Astrocyte of the spinal cord (primary cell): ENCODE measurements at regions not wholly inside any gene's neighbourhood (a gene's known extent, or its start where the extent isn't known, plus 50 kb on each side); places are given as distances from the start of the nearest gene placed in this dataset.

Experiments
- DNase-seq: peaks from one replicate; pipeline ENCODE4 v3.0.0; 2011; ENCODE audit warnings: low read depth, low spot score
- H3K4me3 ChIP-seq: 2 replicates; pipeline ENCODE4 v1.5.1; 2011; ENCODE audit warnings: low read depth, mild to moderate bottlenecking, low read length, moderate library complexity
- in situ Hi-C: cut with HindIII; loops from 2 replicates; pipeline ENCODE4 v1.10.0; 2017; ENCODE audit warnings: low sequenced_read_pairs
- TF ChIP-seq, protein P1 (sequence below): IDR thresholded peaks from 2 replicates; pipeline ENCODE4 v1.5.1; 2012; ENCODE audit warnings: low read depth, mild to moderate bottlenecking, low read length, inconsistent platforms

DNA sequence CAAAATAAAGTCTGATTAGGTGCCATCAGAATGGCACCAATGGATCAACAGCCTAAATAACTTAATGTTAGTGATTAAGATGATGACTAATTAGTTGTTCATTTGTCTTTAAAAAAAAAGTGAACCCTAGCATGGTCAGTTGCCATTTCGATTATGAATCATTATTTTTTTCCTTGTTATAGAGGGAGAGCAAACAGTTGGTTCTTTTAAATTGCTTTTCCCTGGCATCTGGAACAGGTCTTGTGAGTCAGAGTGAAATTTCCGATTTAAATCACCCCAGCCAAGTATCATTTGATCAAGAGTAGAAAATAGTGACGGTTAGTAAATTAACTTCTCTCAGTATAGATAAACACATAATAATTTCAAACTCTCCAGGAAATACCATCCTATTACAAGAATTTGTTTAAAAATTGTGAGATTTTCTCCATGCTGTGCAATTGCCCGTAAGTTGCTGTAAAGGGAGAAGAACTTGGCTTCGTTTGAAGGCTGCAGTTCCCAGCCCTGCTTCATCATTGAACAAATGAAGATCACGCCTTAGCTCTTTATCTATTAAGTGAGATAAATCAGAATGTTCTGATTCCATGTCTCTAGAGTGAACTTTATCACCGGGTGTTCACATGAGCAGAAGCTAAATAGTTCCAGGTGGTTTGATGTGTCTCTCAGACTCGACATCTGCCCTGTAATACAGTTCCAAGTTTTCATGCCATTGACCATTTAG is 741.3 kb downstream of the DOK5 start:
- H3K4me3 ChIP-seq = no peak overlapping the region
- TF ChIP-seq, protein P1, sequence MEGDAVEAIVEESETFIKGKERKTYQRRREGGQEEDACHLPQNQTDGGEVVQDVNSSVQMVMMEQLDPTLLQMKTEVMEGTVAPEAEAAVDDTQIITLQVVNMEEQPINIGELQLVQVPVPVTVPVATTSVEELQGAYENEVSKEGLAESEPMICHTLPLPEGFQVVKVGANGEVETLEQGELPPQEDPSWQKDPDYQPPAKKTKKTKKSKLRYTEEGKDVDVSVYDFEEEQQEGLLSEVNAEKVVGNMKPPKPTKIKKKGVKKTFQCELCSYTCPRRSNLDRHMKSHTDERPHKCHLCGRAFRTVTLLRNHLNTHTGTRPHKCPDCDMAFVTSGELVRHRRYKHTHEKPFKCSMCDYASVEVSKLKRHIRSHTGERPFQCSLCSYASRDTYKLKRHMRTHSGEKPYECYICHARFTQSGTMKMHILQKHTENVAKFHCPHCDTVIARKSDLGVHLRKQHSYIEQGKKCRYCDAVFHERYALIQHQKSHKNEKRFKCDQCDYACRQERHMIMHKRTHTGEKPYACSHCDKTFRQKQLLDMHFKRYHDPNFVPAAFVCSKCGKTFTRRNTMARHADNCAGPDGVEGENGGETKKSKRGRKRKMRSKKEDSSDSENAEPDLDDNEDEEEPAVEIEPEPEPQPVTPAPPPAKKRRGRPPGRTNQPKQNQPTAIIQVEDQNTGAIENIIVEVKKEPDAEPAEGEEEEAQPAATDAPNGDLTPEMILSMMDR = no peak
- no peak for DNase-seq
- in situ Hi-C loops = no loop called here

DNA sequence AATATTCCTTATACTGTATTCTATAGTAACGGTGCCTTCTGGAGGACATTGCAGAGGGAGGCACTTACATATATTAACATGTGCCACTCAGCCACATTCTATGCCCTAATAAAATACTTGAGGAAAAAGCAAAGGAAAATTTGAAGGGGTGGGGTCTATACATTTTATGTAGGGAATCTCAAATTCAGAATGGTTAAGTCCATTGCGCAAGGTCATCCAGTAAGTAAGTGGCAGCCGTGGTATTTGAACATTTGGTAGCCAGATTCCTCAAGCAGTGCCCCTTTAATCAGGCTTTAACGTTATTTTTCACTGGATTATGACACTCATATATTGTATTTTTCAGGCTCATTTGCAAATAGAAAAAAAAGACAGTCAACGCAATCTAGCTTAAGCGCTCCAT is 738.3 kb downstream of the DOK5 start:
- DNase-seq = no peak
- in situ Hi-C loops = no loop called here
- H3K4me3 ChIP-seq = no peak overlapping the region
- TF ChIP-seq, protein P1 = no peak

DNA sequence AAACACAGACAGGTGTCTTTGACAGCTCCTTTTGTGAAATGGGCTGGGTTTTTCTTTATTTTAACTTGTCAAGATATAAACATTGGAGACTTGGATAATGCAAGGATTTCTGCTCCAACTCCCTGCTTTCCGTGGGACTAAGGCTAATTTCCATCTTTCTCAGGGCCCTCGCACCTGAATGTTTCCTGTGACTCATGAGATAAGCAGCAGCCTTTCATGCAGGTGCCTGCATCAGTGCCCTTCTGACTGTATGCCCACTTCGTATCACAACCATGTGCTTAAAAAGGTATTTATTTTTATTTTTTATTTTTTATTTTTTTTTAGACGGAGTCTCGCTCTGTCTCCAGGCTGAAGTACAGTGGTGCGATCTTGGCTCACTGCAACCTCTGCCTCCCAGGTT is 736.1 kb downstream of the DOK5 start:
- TF ChIP-seq, protein P1 = no peak
- H3K4me3 ChIP-seq = no peak overlapping the region
- in situ Hi-C loops = no loop called here
- no peak for DNase-seq

DNA sequence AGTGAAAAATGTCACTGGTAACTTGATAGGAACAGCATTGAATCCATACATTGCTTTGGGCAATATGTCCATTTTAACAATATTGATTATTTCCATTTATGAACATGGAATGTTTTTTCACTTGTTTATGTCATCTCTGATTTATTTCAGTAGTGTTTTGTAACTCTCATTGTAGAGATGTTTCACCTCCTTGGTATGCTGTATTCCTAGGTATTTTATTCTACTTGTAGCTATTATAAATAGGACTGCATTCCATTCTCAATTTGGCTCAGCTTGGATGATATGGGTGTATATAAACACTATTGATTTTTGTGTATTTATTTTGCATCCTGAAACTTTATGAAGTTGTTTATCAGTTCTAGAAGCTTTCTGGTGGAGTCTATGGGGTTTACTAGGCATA is 730.3 kb downstream of the DOK5 start:
- TF ChIP-seq, protein P1 = no peak
- in situ Hi-C loops = no loop called here
- H3K4me3 ChIP-seq = no peak overlapping the region
- DNase-seq = no peak

DNA sequence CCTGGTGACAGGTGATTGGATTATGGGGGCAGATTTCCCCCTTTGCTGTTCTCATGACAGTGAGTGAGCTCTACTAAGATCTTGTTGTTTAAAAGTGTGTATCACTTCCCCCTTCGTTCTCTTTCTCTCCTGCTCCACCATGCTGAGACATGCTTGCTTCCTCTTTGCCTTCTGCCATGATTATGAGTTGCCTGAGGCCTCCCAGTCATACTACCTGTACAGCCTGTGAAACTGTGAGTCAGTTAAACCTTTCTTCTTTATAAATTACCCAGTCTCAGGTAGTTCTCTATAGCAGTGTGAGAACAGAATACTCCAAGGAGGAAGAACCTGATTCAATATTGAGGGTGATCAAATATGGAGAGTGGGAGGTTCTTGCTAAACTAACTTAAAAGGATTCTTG is 724.9 kb downstream of the DOK5 start:
- TF ChIP-seq, protein P1 = no peak
- in situ Hi-C loops = no loop called here
- no peak for DNase-seq
- no peak overlapping the region for H3K4me3 ChIP-seq

DNA sequence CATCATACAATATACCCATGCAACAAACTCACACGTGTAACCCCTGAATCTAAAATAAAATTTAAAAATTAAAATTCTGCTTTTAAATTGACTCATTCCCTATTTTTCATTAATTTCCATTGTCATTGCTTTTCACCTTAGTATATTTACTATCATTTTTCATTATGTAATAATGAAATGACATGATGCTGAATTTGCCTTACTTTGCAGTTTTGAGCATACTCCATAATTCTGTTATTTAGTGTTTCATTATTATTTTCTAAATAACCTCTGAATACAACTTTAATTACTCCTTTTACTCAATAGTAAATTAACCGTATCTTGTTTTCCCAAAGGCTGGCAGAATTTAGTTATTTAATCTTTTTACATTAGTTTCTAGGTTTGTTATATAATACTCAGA is 719.6 kb downstream of the DOK5 start:
- TF ChIP-seq, protein P1 = no peak
- DNase-seq = no peak
- no peak overlapping the region for H3K4me3 ChIP-seq
- in situ Hi-C loops = no loop called here
